Hepatocyte (in vitro differentiated cells): ENCODE measurements at regions not wholly inside any gene's neighbourhood (a gene's known extent, or its start where the extent isn't known, plus 50 kb on each side); places are given as distances from the start of the nearest gene placed in this dataset.

Experiments
- CTCF ChIP-seq: fragments of 200-600 bp; sonication (generic); IDR thresholded peaks from 2 replicates; pipeline ENCODE4 v1.5.1; 2016; ENCODE audit warnings: antibody characterized with exemption, mild to moderate bottlenecking; ENCODE audit not compliant: poor library complexity
- EZH2 ChIP-seq: fragments of 200-600 bp; sonication (generic); IDR thresholded peaks from 2 replicates; pipeline ENCODE4 v1.6.1; 2016; ENCODE audit warnings: antibody characterized with exemption, mild to moderate bottlenecking, borderline replicate concordance
- EZH2phosphoT487 ChIP-seq: fragments of 200-600 bp; sonication (generic); IDR thresholded peaks from one replicate; pipeline ENCODE4 v1.6.1; 2018; ENCODE audit warnings: antibody characterized with exemption, mild to moderate bottlenecking, low read depth, moderate library complexity; ENCODE audit not compliant: unreplicated experiment, severe bottlenecking

- TF ChIP-seq CTCF: no peak
- no peak for TF ChIP-seq EZH2
- no peak for TF ChIP-seq EZH2phosphoT487
These were observed 354.2 kb upstream of the HS3ST1 start for GRCh38 chr4:11782859-11783258.
